GM04503 (cell line): ENCODE measurements at regions not wholly inside any gene's neighbourhood (a gene's known extent, or its start where the extent isn't known, plus 50 kb on each side); places are given as distances from the start of the nearest gene placed in this dataset.
"Not testable (repeated sequence)": the region's sequence is repeated elsewhere in the genome, so short reads cannot be mapped to it uniquely, and the experiment has no call there.

Source experiments
- DNase-seq: peaks from one replicate; pipeline ENCODE4 v3.0.0-alpha.2; 2012; ENCODE audit warnings: low read depth

GRCh38 chr2:49804111-49804510 lies 649.8 kb upstream of the FSHR start:
- DNase-seq, result no peak

GRCh38 chr2:49801898-49802450 lies 647.7 kb upstream of the FSHR start:
- DNase-seq, result no peak

GRCh38 chr2:49798570-49798969 lies 644.3 kb upstream of the FSHR start:
- no peak for DNase-seq

GRCh38 chr2:49796266-49796665 lies 642.0 kb upstream of the FSHR start:
- DNase-seq, result no peak

- DNase-seq, result no peak
Observed at GRCh38 chr2:49794396-49794795, 640.1 kb upstream of the FSHR start.

- DNase-seq, result no peak
Observed at GRCh38 chr2:49788300-49788699, 634.0 kb upstream of the FSHR start.

GRCh38 chr2:49780949-49781348 lies 626.6 kb upstream of the FSHR start:
- DNase-seq, result no peak

GRCh38 chr2:49772299-49772970 lies 618.1 kb upstream of the FSHR start:
- DNase-seq, result no peak

GRCh38 chr2:49770919-49771318 lies 616.6 kb upstream of the FSHR start:
- no peak for DNase-seq

- DNase-seq, result no peak
Observed at GRCh38 chr2:49767316-49767715, 613.0 kb upstream of the FSHR start.

- DNase-seq, result no peak
Observed at GRCh38 chr2:49755777-49756176, 601.5 kb upstream of the FSHR start.

- no peak for DNase-seq
Observed at GRCh38 chr2:49754381-49754780, 600.1 kb upstream of the FSHR start.

GRCh38 chr2:49753344-49753985 lies 599.1 kb upstream of the FSHR start:
- DNase-seq, result no peak

GRCh38 chr2:49737606-49738005 lies 583.3 kb upstream of the FSHR start:
- no peak for DNase-seq

GRCh38 chr2:49732924-49733323 lies 578.6 kb upstream of the FSHR start:
- not testable (repeated sequence) for DNase-seq

GRCh38 chr2:49719241-49719640 lies 564.9 kb upstream of the FSHR start:
- no peak for DNase-seq

- DNase-seq, result no peak
Observed at GRCh38 chr2:49715597-49715996, 561.3 kb upstream of the FSHR start.

- no peak for DNase-seq
Observed at GRCh38 chr2:49714454-49714853, 560.1 kb upstream of the FSHR start.

GRCh38 chr2:49702740-49703139 lies 548.4 kb upstream of the FSHR start:
- no peak for DNase-seq

GRCh38 chr2:49693961-49694360 lies 539.6 kb upstream of the FSHR start:
- DNase-seq, result no peak

GRCh38 chr2:49692022-49692421 lies 537.7 kb upstream of the FSHR start:
- not testable (repeated sequence) for DNase-seq

- no peak for DNase-seq
Observed at GRCh38 chr2:49687918-49688317, 533.6 kb upstream of the FSHR start.

- no peak for DNase-seq
Observed at GRCh38 chr2:49686897-49687442, 532.7 kb upstream of the FSHR start.
